ENCODE measurements at regions not wholly inside any gene's neighbourhood (a gene's known extent, or its start where the extent isn't known, plus 50 kb on each side); places are given as distances from the start of the nearest gene placed in this dataset.

- ATAC-seq (ENCODE audit: low read depth) (no peak), DNase-seq (ENCODE audit: low spot score in 2 of 2) (no peak)
- Mint-ChIP-seq H3K4me1 (no peaks in the 10 kb centered on the region), H3K4me3 (no peak overlapping the region), H3K27ac (no peak overlapping the region), H3K9me3 (no peaks in the 10 kb centered on the region), H3K36me3 (no peaks in the 10 kb centered on the region), H3K27me3 (no peaks in the 10 kb centered on the region)
Measured at GRCh38 chr14:99064262-99064954, 207.6 kb downstream of the BCL11B start.

GRCh38 chr14:99065551-99065950 lies 206.4 kb downstream of the BCL11B start:
- no peak overlapping the region for H3K4me3 Mint-ChIP-seq
- no peaks in the 10 kb centered on the region for H3K4me1 Mint-ChIP-seq
- no peak overlapping the region for H3K27ac Mint-ChIP-seq
- H3K36me3 Mint-ChIP-seq, result no peaks in the 10 kb centered on the region
- ATAC-seq (ENCODE audit: low read depth) (no peak), DNase-seq (ENCODE audit: low spot score in 2 of 2) (no peak)
- H3K9me3 Mint-ChIP-seq, result peaks cover 3% of the 10 kb centered on the region
- H3K27me3 Mint-ChIP-seq, result no peaks in the 10 kb centered on the region

GRCh38 chr14:99066378-99066777 lies 205.6 kb downstream of the BCL11B start:
- no peaks in the 10 kb centered on the region for H3K36me3 Mint-ChIP-seq
- H3K4me3 Mint-ChIP-seq, result no peak overlapping the region
- no peak for DNase-seq (ENCODE audit: low spot score in 2 of 2)
- no peak overlapping the region for H3K27ac Mint-ChIP-seq
- no peak for ATAC-seq (ENCODE audit: low read depth)
- H3K27me3 Mint-ChIP-seq, result no peaks in the 10 kb centered on the region
- H3K9me3 Mint-ChIP-seq, result peaks cover 9% of the 10 kb centered on the region
- H3K4me1 Mint-ChIP-seq, result no peaks in the 10 kb centered on the region

GRCh38 chr14:99067141-99067920 lies 204.7 kb downstream of the BCL11B start:
- Mint-ChIP-seq H3K4me3 (no peak overlapping the region), H3K27ac (no peak overlapping the region), H3K27me3 (no peaks in the 10 kb centered on the region), H3K36me3 (no peaks in the 10 kb centered on the region), H3K4me1 (no peaks in the 10 kb centered on the region), H3K9me3 (peaks cover 9% of the 10 kb centered on the region)
- no peak for ATAC-seq (ENCODE audit: low read depth)
- DNase-seq (ENCODE audit: low spot score in 2 of 2), result no peak

GRCh38 chr14:99067927-99068326 lies 204.1 kb downstream of the BCL11B start:
- no peak overlapping the region for H3K4me3 Mint-ChIP-seq
- no peaks in the 10 kb centered on the region for H3K36me3 Mint-ChIP-seq
- no peak for DNase-seq (ENCODE audit: low spot score in 2 of 2)
- peaks cover 9% of the 10 kb centered on the region for H3K9me3 Mint-ChIP-seq
- no peaks in the 10 kb centered on the region for H3K27me3 Mint-ChIP-seq
- H3K27ac Mint-ChIP-seq, result no peak overlapping the region
- H3K4me1 Mint-ChIP-seq, result no peaks in the 10 kb centered on the region
- ATAC-seq (ENCODE audit: low read depth), result no peak

GRCh38 chr14:99069946-99070345 lies 202.1 kb downstream of the BCL11B start:
- ATAC-seq (ENCODE audit: low read depth), result no peak
- Mint-ChIP-seq H3K9me3 (peaks cover 9% of the 10 kb centered on the region), H3K27me3 (no peaks in the 10 kb centered on the region), H3K27ac (no peak overlapping the region), H3K4me1 (no peaks in the 10 kb centered on the region), H3K4me3 (no peak overlapping the region), H3K36me3 (no peaks in the 10 kb centered on the region)
- no peak for DNase-seq (ENCODE audit: low spot score in 2 of 2)

- Mint-ChIP-seq H3K4me1 (no peaks in the 10 kb centered on the region), H3K9me3 (peaks cover 13% of the 10 kb centered on the region), H3K36me3 (no peaks in the 10 kb centered on the region), H3K27ac (no peak overlapping the region), H3K4me3 (no peak overlapping the region), H3K27me3 (peaks cover 2% of the 10 kb centered on the region)
- ATAC-seq (ENCODE audit: low read depth), result no peak
- DNase-seq (ENCODE audit: low spot score in 2 of 2), result no peak
Measured at GRCh38 chr14:99072433-99072832, 199.6 kb downstream of the BCL11B start.

GRCh38 chr14:99072956-99073355 lies 199.0 kb downstream of the BCL11B start:
- H3K4me3 Mint-ChIP-seq, result no peak overlapping the region
- H3K36me3 Mint-ChIP-seq, result no peaks in the 10 kb centered on the region
- H3K4me1 Mint-ChIP-seq, result no peaks in the 10 kb centered on the region
- peaks cover 13% of the 10 kb centered on the region for H3K9me3 Mint-ChIP-seq
- H3K27me3 Mint-ChIP-seq, result peaks cover 2% of the 10 kb centered on the region
- H3K27ac Mint-ChIP-seq, result no peak overlapping the region
- no peak for DNase-seq (ENCODE audit: low spot score in 2 of 2)
- no peak for ATAC-seq (ENCODE audit: low read depth)

GRCh38 chr14:99073431-99073830 lies 198.6 kb downstream of the BCL11B start:
- DNase-seq (ENCODE audit: low spot score in 2 of 2), result no peak
- peaks cover 2% of the 10 kb centered on the region for H3K27me3 Mint-ChIP-seq
- no peak overlapping the region for H3K27ac Mint-ChIP-seq
- no peaks in the 10 kb centered on the region for H3K4me1 Mint-ChIP-seq
- no peaks in the 10 kb centered on the region for H3K36me3 Mint-ChIP-seq
- peaks cover 13% of the 10 kb centered on the region for H3K9me3 Mint-ChIP-seq
- no peak for ATAC-seq (ENCODE audit: low read depth)
- H3K4me3 Mint-ChIP-seq, result no peak overlapping the region

- Mint-ChIP-seq H3K27me3 (peaks cover 2% of the 10 kb centered on the region), H3K9me3 (peaks cover 17% of the 10 kb centered on the region), H3K4me3 (no peak overlapping the region)
Measured at GRCh38 chr14:99075061-99075460, 196.9 kb downstream of the BCL11B start.

GRCh38 chr14:99075771-99076375 lies 196.1 kb downstream of the BCL11B start:
- Mint-ChIP-seq H3K4me1 (no peaks in the 10 kb centered on the region), H3K27me3 (peaks cover 2% of the 10 kb centered on the region), H3K36me3 (no peaks in the 10 kb centered on the region), H3K9me3 (peaks cover 11% of the 10 kb centered on the region), H3K4me3 (no peak overlapping the region), H3K27ac (no peak overlapping the region)
- ATAC-seq (ENCODE audit: low read depth) (no peak), DNase-seq (ENCODE audit: low spot score in 2 of 2) (no peak)

More at GRCh38 chr14:99075061-99075460, 196.9 kb downstream of the BCL11B start:
- DNase-seq (ENCODE audit: low spot score in 2 of 2) (no peak), ATAC-seq (ENCODE audit: low read depth) (no peak)
- Mint-ChIP-seq H3K4me1 (no peaks in the 10 kb centered on the region), H3K36me3 (no peaks in the 10 kb centered on the region), H3K27ac (no peak overlapping the region)

- Mint-ChIP-seq H3K36me3 (no peaks in the 10 kb centered on the region), H3K27ac (no peak overlapping the region), H3K4me3 (no peak overlapping the region), H3K27me3 (peaks cover 2% of the 10 kb centered on the region), H3K9me3 (peaks cover 8% of the 10 kb centered on the region), H3K4me1 (no peaks in the 10 kb centered on the region)
- DNase-seq (ENCODE audit: low spot score in 2 of 2) (no peak), ATAC-seq (ENCODE audit: low read depth) (no peak)
Measured at GRCh38 chr14:99077076-99077843, 194.7 kb downstream of the BCL11B start.

GRCh38 chr14:99077844-99078236 lies 194.2 kb downstream of the BCL11B start:
- ATAC-seq (ENCODE audit: low read depth), result no peak
- H3K27me3 Mint-ChIP-seq, result peaks cover 2% of the 10 kb centered on the region
- H3K4me3 Mint-ChIP-seq, result no peak overlapping the region
- no peaks in the 10 kb centered on the region for H3K36me3 Mint-ChIP-seq
- DNase-seq (ENCODE audit: low spot score in 2 of 2), result no peak
- no peaks in the 10 kb centered on the region for H3K4me1 Mint-ChIP-seq
- peaks cover 8% of the 10 kb centered on the region for H3K9me3 Mint-ChIP-seq
- H3K27ac Mint-ChIP-seq, result no peak overlapping the region

- peaks cover 2% of the 10 kb centered on the region for H3K27me3 Mint-ChIP-seq
- ATAC-seq (ENCODE audit: low read depth), result no peak
- no peaks in the 10 kb centered on the region for H3K36me3 Mint-ChIP-seq
- H3K4me3 Mint-ChIP-seq, result no peak overlapping the region
- peaks cover 8% of the 10 kb centered on the region for H3K9me3 Mint-ChIP-seq
- H3K4me1 Mint-ChIP-seq, result no peaks in the 10 kb centered on the region
- H3K27ac Mint-ChIP-seq, result no peak overlapping the region
- DNase-seq (ENCODE audit: low spot score in 2 of 2), result no peak
Measured at GRCh38 chr14:99078426-99078825, 193.6 kb downstream of the BCL11B start.
